Activated T-helper 1 cell treated with Interleukin-2 at 50 U/mL for 16 hours (primary cell): ENCODE measurements at regions not wholly inside any gene's neighbourhood (a gene's known extent, or its start where the extent isn't known, plus 50 kb on each side); places are given as distances from the start of the nearest gene placed in this dataset.

ENCODE experiments used
- DNase-seq: peaks from one replicate; pipeline ENCODE4 v3.0.0-alpha.2; 2020; ENCODE audit warnings: low read depth

GRCh38 chr5:61790678-61791077 lies 458.6 kb downstream of the ZSWIM6 start:
- no peak for DNase-seq

GRCh38 chr5:61796773-61797172 lies 464.7 kb downstream of the ZSWIM6 start:
- DNase-seq: no peak

- no peak for DNase-seq
Observed at GRCh38 chr5:61800450-61800849, 468.4 kb downstream of the ZSWIM6 start.

GRCh38 chr5:61801174-61801573 lies 469.1 kb downstream of the ZSWIM6 start:
- no peak for DNase-seq

GRCh38 chr5:61802456-61802855 lies 470.4 kb downstream of the ZSWIM6 start:
- no peak for DNase-seq

GRCh38 chr5:61805101-61805500 lies 473.0 kb downstream of the ZSWIM6 start:
- no peak for DNase-seq

GRCh38 chr5:61806491-61807020 lies 474.5 kb downstream of the ZSWIM6 start:
- DNase-seq: no peak

- no peak for DNase-seq
Observed at GRCh38 chr5:61808091-61808490, 476.0 kb downstream of the ZSWIM6 start.

GRCh38 chr5:61808909-61809308 lies 476.9 kb downstream of the ZSWIM6 start:
- no peak for DNase-seq

- DNase-seq: no peak
Observed at GRCh38 chr5:61809651-61810050, 477.6 kb downstream of the ZSWIM6 start.

- DNase-seq: no peak
Observed at GRCh38 chr5:61811052-61811451, 479.0 kb downstream of the ZSWIM6 start.

- DNase-seq: no peak
Observed at GRCh38 chr5:61813361-61813760, 481.3 kb downstream of the ZSWIM6 start.

GRCh38 chr5:61815339-61815738 lies 483.3 kb downstream of the ZSWIM6 start:
- no peak for DNase-seq

- DNase-seq: no peak
Observed at GRCh38 chr5:61816146-61816545, 484.1 kb downstream of the ZSWIM6 start.

GRCh38 chr5:61816585-61817450 lies 484.8 kb downstream of the ZSWIM6 start:
- DNase-seq: no peak

GRCh38 chr5:61817472-61818326 lies 485.6 kb downstream of the ZSWIM6 start:
- DNase-seq: no peak

- DNase-seq: no peak
Observed at GRCh38 chr5:61820836-61821235, 485.2 kb upstream of the KIF2A start.

- DNase-seq: no peak
Observed at GRCh38 chr5:61821561-61821960, 484.4 kb upstream of the KIF2A start.

- DNase-seq: no peak
Observed at GRCh38 chr5:61822584-61822983, 483.4 kb upstream of the KIF2A start.

- no peak for DNase-seq
Observed at GRCh38 chr5:61823065-61823464, 482.9 kb upstream of the KIF2A start.

- DNase-seq: no peak
Observed at GRCh38 chr5:61823781-61824180, 482.2 kb upstream of the KIF2A start.

GRCh38 chr5:61824396-61824795 lies 481.6 kb upstream of the KIF2A start:
- no peak for DNase-seq

GRCh38 chr5:61827445-61827975 lies 478.5 kb upstream of the KIF2A start:
- DNase-seq: no peak
